Type B pancreatic cell (in vitro differentiated cells): ENCODE measurements at regions not wholly inside any gene's neighbourhood (a gene's known extent, or its start where the extent isn't known, plus 50 kb on each side); places are given as distances from the start of the nearest gene placed in this dataset.
A peak's percentile ranks its signal among the peaks of the same experiment; 100 is the strongest.

Source experiments
- DNase-seq: peaks from one replicate; pipeline ENCODE4 v3.0.0; 2021; ENCODE audit warnings: mixed read lengths; ENCODE audit not compliant: unreplicated experiment; ENCODE audit errors: extremely low spot score
- H3K27ac Mint-ChIP-seq: 2 replicates; pipeline ENCODE4 v1.8.0; 2021; ENCODE audit warnings: mild to moderate bottlenecking, mixed read lengths
- H3K27me3 Mint-ChIP-seq: 2 replicates; pipeline ENCODE4 v1.8.0; 2021; ENCODE audit warnings: mixed read lengths
- H3K36me3 Mint-ChIP-seq: 2 replicates; pipeline ENCODE4 v1.8.0; 2021; ENCODE audit warnings: mixed read lengths
- H3K4me1 Mint-ChIP-seq: one replicate; pipeline ENCODE4 v1.8.0; 2021; ENCODE audit warnings: mixed read lengths; ENCODE audit not compliant: unreplicated experiment
- H3K4me3 Mint-ChIP-seq: 2 replicates; pipeline ENCODE4 v1.8.0; 2021; ENCODE audit warnings: mild to moderate bottlenecking, mixed read lengths
- H3K9me3 Mint-ChIP-seq: 2 replicates; pipeline ENCODE4 v1.8.0; 2021; ENCODE audit warnings: mixed read lengths
- CTCF ChIP-seq: fragments of 200-600 bp; sonication (generic); conservative IDR thresholded peaks from 2 replicates; pipeline ENCODE4 v1.5.0; 2021; ENCODE audit warnings: antibody characterized with exemption, mild to moderate bottlenecking

- DNase-seq = no peak
- Mint-ChIP-seq H3K27me3 (no peaks in the 10 kb centered on the region), H3K9me3 (no peaks in the 10 kb centered on the region), H3K4me1 (peaks cover 14% of the 10 kb centered on the region), H3K4me3 (no peak overlapping the region), H3K36me3 (no peaks in the 10 kb centered on the region), H3K27ac (no peak overlapping the region)
- no peak for TF ChIP-seq CTCF
Measured at GRCh38 chr13:22194106-22194805, 523.4 kb downstream of the FGF9 start.

- DNase-seq = no peak
- no peak overlapping the region for H3K4me3 Mint-ChIP-seq
- no peak for TF ChIP-seq CTCF
- no peaks in the 10 kb centered on the region for H3K27me3 Mint-ChIP-seq
- peaks cover 14% of the 10 kb centered on the region for H3K4me1 Mint-ChIP-seq
- no peaks in the 10 kb centered on the region for H3K36me3 Mint-ChIP-seq
- no peaks in the 10 kb centered on the region for H3K9me3 Mint-ChIP-seq
- no peak overlapping the region for H3K27ac Mint-ChIP-seq
Measured at GRCh38 chr13:22195726-22196125, 524.9 kb downstream of the FGF9 start.

- no peaks in the 10 kb centered on the region for H3K36me3 Mint-ChIP-seq
- peak overlapping the region; percentile 63 for H3K27ac Mint-ChIP-seq
- peaks cover 14% of the 10 kb centered on the region for H3K4me1 Mint-ChIP-seq
- H3K9me3 Mint-ChIP-seq = no peaks in the 10 kb centered on the region
- no peak for TF ChIP-seq CTCF
- no peaks in the 10 kb centered on the region for H3K27me3 Mint-ChIP-seq
- DNase-seq = no peak
- no peak overlapping the region for H3K4me3 Mint-ChIP-seq
Measured at GRCh38 chr13:22196777-22197176, 525.9 kb downstream of the FGF9 start.

- peaks cover 14% of the 10 kb centered on the region for H3K4me1 Mint-ChIP-seq
- peak overlapping the region; percentile 58 for H3K4me3 Mint-ChIP-seq
- no peaks in the 10 kb centered on the region for H3K36me3 Mint-ChIP-seq
- no peak for DNase-seq
- H3K9me3 Mint-ChIP-seq = no peaks in the 10 kb centered on the region
- H3K27me3 Mint-ChIP-seq = no peaks in the 10 kb centered on the region
- H3K27ac Mint-ChIP-seq = peak overlapping the region; percentile 27
- no peak for TF ChIP-seq CTCF
Measured at GRCh38 chr13:22198001-22198400, 527.1 kb downstream of the FGF9 start.

GRCh38 chr13:22198641-22199217, 527.9 kb downstream of the FGF9 start:
- H3K36me3 Mint-ChIP-seq = no peaks in the 10 kb centered on the region
- H3K27me3 Mint-ChIP-seq = no peaks in the 10 kb centered on the region
- peaks cover 14% of the 10 kb centered on the region for H3K4me1 Mint-ChIP-seq
- no peak for TF ChIP-seq CTCF
- no peak overlapping the region for H3K4me3 Mint-ChIP-seq
- no peak overlapping the region for H3K27ac Mint-ChIP-seq
- H3K9me3 Mint-ChIP-seq = no peaks in the 10 kb centered on the region
- DNase-seq = no peak
